ENCODE measurements at regions not wholly inside any gene's neighbourhood (a gene's known extent, or its start where the extent isn't known, plus 50 kb on each side); places are given as distances from the start of the nearest gene placed in this dataset.

- TF ChIP-seq CTCF (conservative IDR thresholded peaks at IDR 0.05; ENCODE audit: low read depth, low read length) (no peak), EZH2phosphoT487 (IDR thresholded peaks at IDR 0.05; ENCODE audit: borderline replicate concordance, low read length) (no peak), EZH2 (IDR thresholded peaks at IDR 0.05; ENCODE audit: low read length, unreplicated experiment) (no peak)
These were observed 56.8 kb upstream of the DGKB start for GRCh38 chr7:14959339-14959738.
